A673 (cell line): ENCODE measurements at regions not wholly inside any gene's neighbourhood (a gene's known extent, or its start where the extent isn't known, plus 50 kb on each side); places are given as distances from the start of the nearest gene placed in this dataset.

Experiments used
- CTCF ChIP-seq: fragments of 300-800, 200-600 bp; sonication (generic); conservative IDR thresholded peaks from 2 replicates; pipeline ENCODE4 v1.5.1; 2017; ENCODE audit warnings: low read depth, mild to moderate bottlenecking, antibody characterized with exemption, low read length, moderate library complexity, mixed read lengths
- EZH2 ChIP-seq: fragments of 200-600 bp; sonication (generic); IDR thresholded peaks from 2 replicates; pipeline ENCODE4 v1.6.1; 2017; ENCODE audit warnings: borderline replicate concordance, low read depth, mild to moderate bottlenecking, mixed read lengths, antibody characterized with exemption, low read length; ENCODE audit not compliant: poor library complexity, severe bottlenecking

DNA sequence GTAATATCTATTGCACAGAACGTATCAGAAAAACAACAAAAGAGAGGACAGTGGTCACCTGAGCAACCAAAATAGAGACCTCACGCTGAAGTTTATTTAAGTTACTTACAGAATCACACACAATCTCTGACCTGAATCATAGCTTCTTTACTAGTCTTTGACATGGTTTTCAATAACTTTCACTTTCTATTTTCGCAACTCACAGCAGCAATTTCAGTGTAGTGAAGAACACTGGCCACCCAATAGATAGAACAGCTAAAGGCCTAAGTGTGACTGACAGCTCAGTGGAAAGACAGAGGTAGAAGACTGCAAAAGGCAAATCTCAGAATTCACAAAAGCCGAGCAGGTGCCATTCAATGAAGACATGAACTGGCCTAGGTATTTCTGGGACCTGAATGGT lies 435.6 kb upstream of the CHRM3 start:
- no peak for TF ChIP-seq CTCF
- TF ChIP-seq EZH2: no peak
